Hepatocyte (in vitro differentiated cells): ENCODE measurements at regions not wholly inside any gene's neighbourhood (a gene's known extent, or its start where the extent isn't known, plus 50 kb on each side); places are given as distances from the start of the nearest gene placed in this dataset.

ENCODE experiments used
- EZH2 ChIP-seq: fragments of 200-600 bp; sonication (generic); IDR thresholded peaks from 2 replicates; pipeline ENCODE4 v1.6.1; 2016; ENCODE audit warnings: antibody characterized with exemption, mild to moderate bottlenecking, borderline replicate concordance
- EZH2phosphoT487 ChIP-seq: fragments of 200-600 bp; sonication (generic); IDR thresholded peaks from one replicate; pipeline ENCODE4 v1.6.1; 2018; ENCODE audit warnings: antibody characterized with exemption, mild to moderate bottlenecking, low read depth, moderate library complexity; ENCODE audit not compliant: unreplicated experiment, severe bottlenecking
- TF ChIP-seq, protein P1 (sequence below): fragments of 200-600 bp; sonication (generic); IDR thresholded peaks from 2 replicates; pipeline ENCODE4 v1.5.1; 2016; ENCODE audit warnings: antibody characterized with exemption, mild to moderate bottlenecking; ENCODE audit not compliant: poor library complexity

DNA sequence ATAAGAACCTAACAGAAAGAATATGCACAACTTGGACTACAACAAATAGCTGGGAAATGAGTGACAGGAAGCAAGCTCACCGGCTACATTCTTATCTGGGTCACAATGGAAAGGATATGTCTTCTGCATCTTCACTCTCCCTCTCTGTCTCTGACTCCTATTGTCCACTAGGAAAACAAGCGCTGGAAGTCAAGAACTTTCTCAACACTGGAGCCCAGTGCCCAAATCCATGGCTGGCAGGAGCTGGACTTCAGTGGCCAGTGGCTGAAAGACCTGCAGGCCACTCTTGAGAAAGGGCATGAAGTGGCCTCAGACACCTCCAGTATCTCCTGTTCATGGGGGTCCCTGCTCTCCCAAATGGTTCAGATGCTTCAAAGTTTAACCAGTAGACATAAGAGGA, 62.0 kb downstream of the FAM50B start:
- TF ChIP-seq, protein P1, sequence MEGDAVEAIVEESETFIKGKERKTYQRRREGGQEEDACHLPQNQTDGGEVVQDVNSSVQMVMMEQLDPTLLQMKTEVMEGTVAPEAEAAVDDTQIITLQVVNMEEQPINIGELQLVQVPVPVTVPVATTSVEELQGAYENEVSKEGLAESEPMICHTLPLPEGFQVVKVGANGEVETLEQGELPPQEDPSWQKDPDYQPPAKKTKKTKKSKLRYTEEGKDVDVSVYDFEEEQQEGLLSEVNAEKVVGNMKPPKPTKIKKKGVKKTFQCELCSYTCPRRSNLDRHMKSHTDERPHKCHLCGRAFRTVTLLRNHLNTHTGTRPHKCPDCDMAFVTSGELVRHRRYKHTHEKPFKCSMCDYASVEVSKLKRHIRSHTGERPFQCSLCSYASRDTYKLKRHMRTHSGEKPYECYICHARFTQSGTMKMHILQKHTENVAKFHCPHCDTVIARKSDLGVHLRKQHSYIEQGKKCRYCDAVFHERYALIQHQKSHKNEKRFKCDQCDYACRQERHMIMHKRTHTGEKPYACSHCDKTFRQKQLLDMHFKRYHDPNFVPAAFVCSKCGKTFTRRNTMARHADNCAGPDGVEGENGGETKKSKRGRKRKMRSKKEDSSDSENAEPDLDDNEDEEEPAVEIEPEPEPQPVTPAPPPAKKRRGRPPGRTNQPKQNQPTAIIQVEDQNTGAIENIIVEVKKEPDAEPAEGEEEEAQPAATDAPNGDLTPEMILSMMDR, result no peak
- TF ChIP-seq EZH2, result no peak
- no peak for TF ChIP-seq EZH2phosphoT487
